PFSK-1 (cell line): ENCODE measurements at regions not wholly inside any gene's neighbourhood (a gene's known extent, or its start where the extent isn't known, plus 50 kb on each side); places are given as distances from the start of the nearest gene placed in this dataset.

Experiments used
- POLR2AphosphoS5 ChIP-seq: IDR thresholded peaks from 2 replicates; pipeline ENCODE4 v1.6.1; 2012; ENCODE audit warnings: low read depth, mild to moderate bottlenecking, control low read depth, low read length, moderate library complexity
- TAF1 ChIP-seq: IDR thresholded peaks from 2 replicates; pipeline ENCODE4 v1.6.1; 2012; ENCODE audit warnings: low read length, control low read depth, borderline replicate concordance; ENCODE audit not compliant: insufficient read depth
- TF ChIP-seq, protein P1 (sequence below), 2 experiments: IDR thresholded peaks; 2 replicates each; pipeline versions ENCODE4 v1.6.1 to v1.8.0; 2011 to 2012; ENCODE audit warnings: low read depth in 2 of 2, low read length in 2 of 2, control low read depth in 1 of 2, inconsistent platforms in 1 of 2, mild to moderate bottlenecking in 1 of 2, moderate library complexity in 1 of 2; ENCODE audit not compliant: insufficient read depth in 1 of 2

GRCh38 chr4:62232814-62233213 is 1032.7 kb downstream of the ADGRL3 start:
- TF ChIP-seq, protein P1, sequence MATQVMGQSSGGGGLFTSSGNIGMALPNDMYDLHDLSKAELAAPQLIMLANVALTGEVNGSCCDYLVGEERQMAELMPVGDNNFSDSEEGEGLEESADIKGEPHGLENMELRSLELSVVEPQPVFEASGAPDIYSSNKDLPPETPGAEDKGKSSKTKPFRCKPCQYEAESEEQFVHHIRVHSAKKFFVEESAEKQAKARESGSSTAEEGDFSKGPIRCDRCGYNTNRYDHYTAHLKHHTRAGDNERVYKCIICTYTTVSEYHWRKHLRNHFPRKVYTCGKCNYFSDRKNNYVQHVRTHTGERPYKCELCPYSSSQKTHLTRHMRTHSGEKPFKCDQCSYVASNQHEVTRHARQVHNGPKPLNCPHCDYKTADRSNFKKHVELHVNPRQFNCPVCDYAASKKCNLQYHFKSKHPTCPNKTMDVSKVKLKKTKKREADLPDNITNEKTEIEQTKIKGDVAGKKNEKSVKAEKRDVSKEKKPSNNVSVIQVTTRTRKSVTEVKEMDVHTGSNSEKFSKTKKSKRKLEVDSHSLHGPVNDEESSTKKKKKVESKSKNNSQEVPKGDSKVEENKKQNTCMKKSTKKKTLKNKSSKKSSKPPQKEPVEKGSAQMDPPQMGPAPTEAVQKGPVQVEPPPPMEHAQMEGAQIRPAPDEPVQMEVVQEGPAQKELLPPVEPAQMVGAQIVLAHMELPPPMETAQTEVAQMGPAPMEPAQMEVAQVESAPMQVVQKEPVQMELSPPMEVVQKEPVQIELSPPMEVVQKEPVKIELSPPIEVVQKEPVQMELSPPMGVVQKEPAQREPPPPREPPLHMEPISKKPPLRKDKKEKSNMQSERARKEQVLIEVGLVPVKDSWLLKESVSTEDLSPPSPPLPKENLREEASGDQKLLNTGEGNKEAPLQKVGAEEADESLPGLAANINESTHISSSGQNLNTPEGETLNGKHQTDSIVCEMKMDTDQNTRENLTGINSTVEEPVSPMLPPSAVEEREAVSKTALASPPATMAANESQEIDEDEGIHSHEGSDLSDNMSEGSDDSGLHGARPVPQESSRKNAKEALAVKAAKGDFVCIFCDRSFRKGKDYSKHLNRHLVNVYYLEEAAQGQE (IDR thresholded peaks at IDR 0.05; ENCODE audit: insufficient read depth in 1 of 2, low read depth in 2 of 2, low read length in 2 of 2): no peak
- TF ChIP-seq TAF1: no peak
- TF ChIP-seq POLR2AphosphoS5: no peak
